ENCODE measurements at regions not wholly inside any gene's neighbourhood (a gene's known extent, or its start where the extent isn't known, plus 50 kb on each side); places are given as distances from the start of the nearest gene placed in this dataset.

DNA sequence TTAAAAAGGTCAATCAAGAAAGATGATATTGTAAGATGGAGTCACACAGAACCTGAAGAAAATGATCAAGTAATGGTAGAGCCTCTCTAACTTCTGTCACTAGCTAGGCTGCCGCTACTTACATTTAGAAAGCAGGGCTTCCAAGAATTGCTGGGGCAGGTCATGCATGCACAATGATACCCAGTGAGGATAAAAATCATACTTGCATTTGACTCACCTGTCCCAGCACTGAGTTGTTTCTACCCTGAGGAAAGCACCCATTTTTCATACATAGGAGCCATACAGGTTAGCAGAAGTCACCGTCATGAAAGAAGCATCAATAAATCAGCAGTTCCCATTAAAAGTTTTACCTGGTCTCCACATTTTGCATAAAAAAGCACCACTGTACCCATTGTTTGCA is 662.3 kb upstream of the FANCL start:
- no peak for DNase-seq (ENCODE audit: low read depth)

DNA sequence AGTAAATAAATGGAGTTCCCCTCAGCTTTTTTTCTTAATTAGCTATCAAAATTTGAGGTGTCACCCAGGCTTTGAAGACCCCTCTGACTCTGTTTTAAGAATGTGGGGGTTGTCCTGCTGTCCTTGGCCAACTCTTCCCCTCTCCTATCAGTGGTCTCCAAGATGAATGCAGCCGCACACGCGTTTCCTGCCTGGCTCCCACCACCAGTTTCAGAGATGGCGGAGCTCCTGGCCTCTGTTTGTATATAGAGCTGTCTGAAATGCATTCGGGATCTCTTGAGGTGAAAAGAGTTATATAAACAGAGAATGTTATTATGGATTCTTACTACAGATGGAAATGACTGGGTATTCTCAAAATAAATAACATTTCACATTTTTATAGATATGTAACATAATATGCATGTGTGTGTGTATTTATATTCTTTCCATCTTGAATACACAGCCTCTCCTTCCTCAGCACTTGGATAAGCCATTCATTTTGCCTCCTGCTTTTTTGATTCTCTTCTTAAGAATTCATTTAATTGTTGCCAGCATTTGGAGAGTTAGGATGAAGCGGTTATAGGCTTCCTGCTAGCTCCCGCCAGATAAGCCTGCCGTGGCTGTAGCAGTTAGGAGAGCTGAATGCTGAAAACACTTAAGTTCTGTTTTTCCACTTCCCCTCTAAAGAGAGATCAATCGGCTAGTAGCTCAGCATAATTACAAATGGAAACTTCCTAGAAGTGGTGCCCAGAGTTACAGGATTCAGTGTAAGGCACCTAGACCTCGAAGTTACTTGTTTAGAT is 659.3 kb upstream of the FANCL start:
- DNase-seq (ENCODE audit: low read depth), result no peak

DNA sequence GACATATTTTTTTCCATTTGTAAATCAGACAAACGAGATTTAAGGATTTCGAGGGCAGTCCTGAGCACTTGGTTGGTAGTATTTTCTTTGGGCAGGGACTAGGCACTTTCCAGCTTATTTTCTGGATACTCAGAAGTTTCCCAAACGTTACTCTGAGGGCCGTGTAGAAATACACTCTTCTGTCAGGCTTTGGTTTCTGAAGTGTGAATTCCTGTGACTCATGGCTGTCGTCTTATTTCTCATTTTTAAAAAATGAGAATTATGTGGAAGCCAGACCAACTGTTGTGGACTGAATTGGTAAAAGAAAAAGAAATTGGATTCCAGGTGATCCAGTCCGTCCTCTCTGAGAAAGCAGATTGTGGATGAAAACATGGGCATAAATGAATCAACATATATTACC is 658.6 kb upstream of the FANCL start:
- no peak for DNase-seq (ENCODE audit: low read depth)

DNA sequence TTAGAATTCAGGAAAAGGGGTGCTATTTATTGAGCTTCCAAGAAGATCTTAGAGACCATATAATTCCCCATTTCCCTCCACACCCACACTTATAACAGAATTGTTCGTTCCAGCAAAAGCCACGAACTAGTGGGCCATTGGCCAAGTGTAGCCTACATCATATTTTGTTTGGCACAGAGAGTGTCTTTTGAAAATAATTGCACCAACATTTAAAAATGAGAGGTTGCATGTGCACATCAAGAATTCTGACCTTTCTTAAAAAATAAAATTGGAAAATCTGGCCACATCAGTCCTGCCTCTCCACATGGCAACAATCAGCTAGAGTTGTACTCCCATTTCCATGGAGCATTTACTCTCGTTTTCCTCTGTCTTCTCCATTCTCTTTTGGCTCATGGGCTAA is 655.5 kb upstream of the FANCL start:
- no peak for DNase-seq (ENCODE audit: low read depth)

DNA sequence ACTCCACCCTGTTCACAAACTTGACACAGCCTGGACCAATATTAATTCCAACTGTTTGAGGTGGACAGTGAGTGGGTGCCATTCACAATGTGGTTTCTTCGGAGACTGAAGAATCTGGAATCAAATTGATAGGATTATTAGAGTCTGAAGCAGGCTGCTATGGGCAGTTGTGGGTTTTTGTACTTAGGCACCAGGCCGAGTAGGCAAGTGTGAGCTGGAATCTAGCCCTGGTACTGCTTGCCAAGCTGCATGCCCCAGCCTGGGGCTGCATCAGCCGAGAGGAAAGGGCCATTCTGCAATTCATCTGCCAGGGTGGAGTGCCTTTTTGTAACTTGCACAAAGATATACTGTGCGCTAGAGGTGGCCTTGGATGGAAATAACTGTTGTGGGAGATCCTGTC is 654.7 kb upstream of the FANCL start:
- no peak for DNase-seq (ENCODE audit: low read depth)

DNA sequence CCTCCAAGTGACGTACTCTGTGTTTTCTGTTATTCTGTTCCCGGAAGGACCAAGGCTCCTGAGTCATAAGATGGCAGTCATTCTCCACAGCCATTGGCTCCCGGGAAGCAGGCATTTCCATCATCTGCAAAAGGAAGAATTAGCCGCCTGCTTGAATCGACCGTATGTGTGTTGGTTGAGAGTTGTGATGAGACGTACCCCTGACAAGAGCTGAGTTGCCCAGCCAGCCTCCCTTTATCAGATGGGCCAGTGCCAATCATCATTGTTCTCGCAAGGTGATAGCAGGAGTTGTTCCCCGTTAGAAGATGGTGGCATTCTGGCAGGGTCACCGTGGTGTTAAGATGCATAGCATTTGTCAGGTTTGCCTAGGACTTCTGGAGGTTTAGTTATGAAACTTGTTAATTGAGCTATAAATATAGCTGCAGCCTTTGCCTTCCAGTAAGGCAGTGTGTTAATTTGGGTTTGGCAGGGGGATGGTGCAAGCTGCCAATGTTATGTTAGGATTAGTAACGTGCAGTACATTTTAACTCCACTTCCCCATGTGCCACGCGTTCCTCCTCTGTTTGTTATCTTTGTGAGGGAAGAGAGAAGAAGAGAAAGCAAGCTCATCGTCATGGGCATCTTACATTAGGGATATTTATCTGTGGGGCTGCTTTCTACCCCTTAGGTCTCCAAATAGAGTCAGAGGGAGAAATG is 652.7 kb upstream of the FANCL start:
- no peak for DNase-seq (ENCODE audit: low read depth)

DNA sequence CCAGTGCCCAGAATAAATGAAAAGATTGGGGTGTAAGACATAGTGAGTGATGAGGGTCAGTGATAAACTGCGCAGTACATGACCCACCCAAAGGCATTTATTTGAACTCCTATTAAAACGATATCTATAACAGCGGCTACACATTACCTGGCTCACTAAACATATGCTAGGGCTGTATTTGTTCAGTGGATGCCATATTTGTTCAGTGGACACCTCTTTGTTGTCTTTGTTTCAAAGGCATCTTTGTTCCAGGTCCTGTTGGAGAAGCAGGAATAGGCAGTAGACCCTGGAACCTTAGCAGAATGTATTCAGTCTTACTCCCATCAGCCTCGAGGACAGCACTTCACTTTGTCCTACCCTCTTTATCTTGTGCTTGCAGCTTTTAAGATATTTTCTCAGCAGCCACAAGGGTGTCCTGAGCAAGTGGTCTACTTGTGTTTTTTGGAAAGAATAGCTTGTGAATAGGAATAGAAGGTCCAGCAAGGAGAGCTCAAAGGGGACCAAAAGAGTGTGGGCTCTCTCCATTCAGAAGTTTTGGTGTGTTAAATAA is 650.8 kb upstream of the FANCL start:
- no peak for DNase-seq (ENCODE audit: low read depth)

DNA sequence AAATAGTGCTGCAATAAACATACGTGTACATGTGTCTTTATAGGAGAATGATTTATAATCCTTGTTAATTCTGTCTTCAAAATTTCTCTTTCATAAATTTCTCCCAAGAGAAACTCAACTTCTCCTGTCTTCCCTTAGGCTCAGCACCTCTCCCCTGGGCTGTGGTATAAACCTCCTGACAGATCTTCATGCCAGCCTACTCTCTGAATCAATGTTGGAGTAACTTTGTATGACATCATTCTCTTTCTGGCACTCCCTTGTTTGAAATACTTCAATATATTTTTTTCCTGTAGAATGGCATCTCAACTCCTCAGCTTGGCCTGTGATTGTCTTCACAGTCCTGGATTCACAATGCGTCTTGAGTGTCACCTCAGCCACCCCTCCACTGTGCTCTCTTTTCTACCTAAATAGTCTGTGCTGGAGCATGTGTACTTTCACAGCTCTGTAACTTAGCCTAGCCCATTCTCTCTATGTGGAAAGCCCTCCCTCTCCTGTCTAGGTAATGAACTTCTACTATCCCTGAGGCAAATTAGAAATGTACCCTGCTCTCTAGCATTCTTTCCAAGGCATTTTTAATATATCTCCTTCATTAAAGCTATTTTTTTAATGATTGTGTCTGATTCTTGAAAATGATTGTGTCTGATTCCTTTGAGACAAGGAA is 649.9 kb upstream of the FANCL start:
- DNase-seq (ENCODE audit: low read depth), result no peak

DNA sequence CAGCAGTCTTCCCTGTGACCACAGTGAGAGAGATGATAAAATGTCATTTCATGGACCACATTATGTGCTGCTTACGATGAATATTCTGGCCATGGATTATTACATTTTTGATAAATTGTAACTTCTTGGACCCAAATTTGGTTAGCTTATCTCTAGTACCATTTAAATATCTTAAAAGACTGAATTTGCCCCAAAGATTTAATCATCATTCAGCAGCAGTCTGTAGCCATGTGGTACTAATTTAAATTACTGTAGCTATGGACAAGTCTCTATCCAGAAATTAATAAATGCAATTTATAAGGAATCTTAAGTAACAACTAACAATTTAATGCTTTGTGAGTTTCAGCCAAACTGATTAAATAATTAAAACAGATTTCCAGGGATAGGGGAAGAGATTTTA is 644.9 kb upstream of the FANCL start:
- DNase-seq (ENCODE audit: low read depth), result no peak

DNA sequence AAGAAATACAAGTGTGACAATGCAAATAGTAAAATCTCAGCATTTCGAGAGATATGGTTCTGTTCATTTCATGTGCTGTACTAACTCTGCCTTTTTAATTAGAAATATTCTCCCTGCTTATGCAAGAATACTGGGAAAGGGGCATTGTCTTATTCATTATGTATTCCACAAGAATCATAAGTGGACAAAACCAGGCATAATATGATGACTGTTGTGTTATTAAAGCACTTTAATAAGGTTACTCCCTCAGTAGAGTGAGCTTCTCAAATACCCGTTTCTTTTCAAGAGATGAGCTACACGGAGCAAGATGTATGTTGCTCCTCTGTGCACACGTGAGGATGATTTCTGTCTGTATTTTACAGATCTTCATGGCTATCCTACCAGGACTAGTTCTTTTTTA is 638.7 kb upstream of the FANCL start:
- no peak for DNase-seq (ENCODE audit: low read depth)

DNA sequence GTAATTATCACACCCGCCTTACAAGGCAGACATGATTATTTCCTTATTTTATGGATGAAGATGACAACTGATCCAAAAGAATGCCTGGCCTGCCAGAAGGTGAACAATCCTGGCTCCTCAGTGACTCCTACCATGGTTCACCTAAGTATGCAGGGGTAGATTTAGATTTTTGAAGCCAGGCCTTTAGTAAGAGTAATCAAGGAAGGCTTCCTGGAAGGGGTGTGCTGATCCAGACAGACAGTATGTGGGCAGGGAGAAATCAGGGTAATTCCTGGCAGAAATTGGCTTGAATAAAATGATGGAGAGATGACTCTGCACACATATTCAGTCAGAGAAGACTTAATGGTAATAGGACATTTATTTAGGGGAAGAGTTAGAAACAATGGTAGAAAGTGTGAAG is 637.7 kb upstream of the FANCL start:
- DNase-seq (ENCODE audit: low read depth), result no peak

DNA sequence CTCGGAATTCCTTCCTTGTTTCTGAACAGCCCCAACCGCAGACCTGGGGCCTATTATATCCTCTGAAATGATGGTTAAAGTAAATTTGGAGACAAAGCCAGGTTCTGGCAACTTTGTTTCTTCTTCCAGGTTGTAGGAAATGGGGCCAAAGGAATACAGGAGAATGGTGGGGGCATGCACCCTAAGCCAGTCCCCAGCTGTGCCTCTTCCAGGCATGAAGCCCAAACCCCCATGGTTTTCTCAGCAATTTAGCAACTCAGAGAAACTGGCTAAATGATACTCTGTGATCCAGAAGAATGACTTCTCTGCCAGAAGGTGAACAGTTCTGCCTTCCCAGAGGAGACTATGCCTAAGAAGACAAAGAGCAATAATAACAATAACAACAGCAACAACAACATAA is 635.0 kb upstream of the FANCL start:
- no peak for DNase-seq (ENCODE audit: low read depth)

DNA sequence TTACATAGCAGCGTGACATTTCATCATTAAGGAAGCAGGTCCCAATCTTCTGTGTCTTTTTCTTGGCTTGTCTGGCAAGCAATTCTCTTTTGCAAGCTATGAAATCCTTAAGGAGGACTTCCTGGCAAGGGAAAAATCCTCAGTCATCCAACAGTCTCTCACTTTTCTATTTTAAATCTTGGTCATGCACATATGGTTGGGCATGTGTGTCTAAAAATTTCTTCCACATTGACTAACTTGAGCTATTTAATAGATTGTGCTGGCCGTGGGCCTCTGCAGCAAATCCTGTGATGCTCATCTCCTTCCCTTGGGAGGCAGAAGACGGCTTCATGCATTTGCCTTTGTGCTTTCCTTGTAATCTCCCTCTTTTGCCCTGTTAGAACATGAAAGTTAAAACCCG is 634.3 kb upstream of the FANCL start:
- DNase-seq (ENCODE audit: low read depth), result no peak

DNA sequence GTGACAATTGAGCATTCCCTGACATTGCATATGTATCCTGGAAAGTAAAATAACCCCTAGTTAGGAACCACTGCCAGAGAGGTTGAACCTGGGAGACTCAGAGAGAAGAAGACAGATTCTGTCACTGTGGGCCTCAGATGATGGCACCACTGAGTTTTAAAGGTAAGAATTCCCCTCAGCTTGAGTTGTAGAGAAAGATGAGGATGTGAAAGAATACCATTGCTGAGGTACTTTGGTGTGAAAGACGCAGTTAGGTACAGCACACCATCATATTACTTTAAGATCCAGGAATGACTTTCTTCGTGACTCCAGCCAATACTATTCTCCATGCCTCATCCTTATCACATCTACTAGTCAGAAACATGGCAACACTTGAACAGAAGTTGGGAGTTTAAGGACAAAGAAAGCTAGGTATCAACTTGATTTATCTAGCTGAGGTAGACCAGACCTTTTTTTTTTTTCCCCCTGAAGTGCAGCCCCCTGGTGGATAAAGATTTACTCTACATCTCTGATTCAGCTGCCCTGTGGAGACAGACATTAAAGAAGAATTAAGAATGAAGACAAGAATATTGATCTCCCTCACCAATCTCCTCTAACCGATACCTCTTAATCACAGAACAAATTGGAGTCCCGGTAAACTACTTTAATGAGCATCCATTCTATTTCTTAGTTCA is 630.5 kb upstream of the FANCL start:
- no peak for DNase-seq (ENCODE audit: low read depth)

DNA sequence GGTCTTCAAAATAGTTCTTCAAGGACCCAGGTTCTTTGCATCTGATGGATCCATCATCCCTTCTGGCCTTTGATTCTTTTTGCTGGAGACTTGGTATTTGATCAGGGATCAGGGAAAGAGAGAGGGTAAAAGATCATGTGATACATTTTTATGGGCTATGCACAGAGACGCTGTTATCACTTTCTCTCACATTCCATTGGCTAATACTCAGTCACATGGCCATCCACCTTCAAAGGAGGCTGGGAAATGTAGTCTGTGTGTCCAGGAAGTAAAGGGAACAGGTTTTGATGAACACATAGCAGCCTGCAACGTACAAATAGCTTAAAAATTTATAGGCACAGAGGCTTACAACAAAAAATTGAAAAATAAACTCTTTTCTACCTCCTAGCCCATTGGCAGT is 629.6 kb upstream of the FANCL start:
- no peak for DNase-seq (ENCODE audit: low read depth)

DNA sequence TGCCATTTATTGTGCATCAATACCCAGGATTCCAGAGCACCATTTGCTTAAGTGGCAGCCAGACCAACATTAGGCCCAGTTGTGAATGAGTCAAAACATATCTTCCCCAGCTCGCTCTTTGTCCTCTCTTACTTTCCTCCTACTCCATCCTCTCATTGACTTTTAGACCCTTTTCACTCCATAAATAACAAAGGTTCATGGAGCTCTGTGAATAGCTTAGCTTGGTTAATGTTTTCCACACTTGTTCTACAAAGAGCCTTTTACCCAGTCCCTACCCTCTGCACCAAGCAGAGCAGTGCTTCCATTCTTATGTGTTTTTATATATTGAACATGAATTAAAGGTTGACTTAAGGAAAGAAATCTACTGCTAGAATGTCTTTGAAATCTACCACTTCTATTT is 625.8 kb upstream of the FANCL start:
- no peak for DNase-seq (ENCODE audit: low read depth)

DNA sequence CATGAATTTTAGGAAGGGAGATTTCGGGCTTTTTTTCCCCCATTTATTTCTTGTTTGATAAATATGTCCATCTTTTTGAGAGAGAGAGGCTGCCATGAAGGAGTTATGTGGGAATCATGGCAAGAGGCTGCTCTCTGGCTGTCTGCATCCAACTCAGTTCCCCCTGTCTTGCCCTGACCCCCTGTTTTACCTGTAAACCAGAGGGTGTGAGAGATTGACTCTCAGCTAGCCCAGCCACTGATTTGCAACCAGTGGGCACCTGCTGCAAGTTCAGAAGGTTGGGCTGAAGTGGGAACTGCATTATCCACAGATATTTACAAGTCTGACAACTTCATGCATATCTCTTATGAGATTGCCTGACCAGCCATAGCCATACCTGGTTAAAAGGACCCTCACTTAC is 625.4 kb upstream of the FANCL start:
- no peak for DNase-seq (ENCODE audit: low read depth)

DNA sequence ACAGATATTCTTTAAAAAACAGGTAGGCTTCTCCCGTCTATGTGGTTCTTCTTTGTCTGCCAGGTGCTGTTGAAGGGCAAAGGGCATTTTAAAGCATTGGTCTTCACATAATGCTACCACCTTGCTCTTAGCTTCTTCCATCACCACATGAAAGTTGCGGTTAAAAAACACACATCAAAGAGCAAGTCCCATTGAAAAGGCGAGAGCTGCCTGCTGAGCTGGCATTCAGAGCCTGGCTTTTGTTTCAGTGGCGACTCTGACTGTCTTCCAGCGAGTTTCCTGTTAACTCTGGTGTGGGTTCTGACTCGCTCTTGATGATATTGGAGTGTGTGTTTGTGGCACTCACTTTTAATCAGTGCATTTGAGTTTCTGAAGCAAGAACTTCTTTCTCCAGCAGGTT is 624.9 kb upstream of the FANCL start:
- DNase-seq (ENCODE audit: low read depth), result no peak

DNA sequence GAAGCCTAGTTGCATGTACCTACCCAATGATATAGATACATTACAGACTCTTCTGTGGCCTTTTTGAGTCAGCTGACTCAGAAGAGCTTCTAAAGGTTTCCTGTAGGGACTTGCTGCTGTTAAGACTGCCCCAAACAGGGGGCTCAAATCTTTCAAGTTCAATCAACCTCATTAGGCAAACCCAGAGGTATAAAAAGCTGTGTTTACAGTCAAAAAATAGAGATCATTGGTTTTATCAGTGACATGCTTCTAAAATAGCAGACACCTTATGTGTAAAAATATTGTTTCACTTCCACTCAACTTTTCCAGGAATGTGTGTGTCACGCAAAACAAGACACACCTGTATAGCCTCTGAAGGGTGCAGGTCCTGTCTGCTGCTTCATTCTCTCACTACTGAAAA is 624.3 kb upstream of the FANCL start:
- DNase-seq (ENCODE audit: low read depth), result no peak

DNA sequence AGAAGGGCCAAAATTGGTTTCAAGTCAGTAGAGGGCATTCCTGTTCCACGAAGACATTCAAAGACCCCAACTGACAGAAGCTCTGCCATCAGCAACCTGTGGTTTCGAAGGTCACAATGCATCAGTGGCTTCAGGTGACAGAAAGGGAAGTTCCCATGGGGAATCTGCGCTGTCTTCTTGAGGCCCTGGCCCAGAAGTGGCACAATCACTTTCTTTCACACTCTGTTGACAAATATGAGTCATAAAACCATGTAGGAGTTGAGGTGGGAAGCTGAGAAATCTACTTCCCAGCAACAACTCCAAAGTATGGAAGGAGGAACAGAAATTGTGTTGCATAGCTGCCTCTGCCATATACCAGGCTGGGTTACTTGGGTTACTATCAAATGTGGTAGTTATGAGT is 621.1 kb upstream of the FANCL start:
- DNase-seq (ENCODE audit: low read depth), result no peak

DNA sequence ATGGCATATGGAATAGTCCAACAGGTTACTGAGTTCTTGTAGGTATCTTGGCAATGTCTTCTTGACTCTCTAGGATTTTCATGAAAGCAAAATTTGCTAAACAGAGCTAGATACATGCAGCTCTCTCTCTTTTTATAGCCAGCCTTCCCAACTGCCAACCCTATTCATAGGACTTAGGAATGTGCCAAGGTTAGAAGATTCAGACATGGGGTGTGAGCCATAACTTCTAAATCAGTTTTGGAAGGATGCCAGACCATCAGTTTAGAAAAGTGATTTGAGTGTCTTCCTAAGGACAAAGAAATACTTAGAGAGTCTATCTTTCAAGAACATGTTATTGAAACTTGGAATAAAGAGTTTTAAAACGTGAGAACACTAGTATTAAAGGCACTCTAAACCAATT is 619.5 kb upstream of the FANCL start:
- DNase-seq (ENCODE audit: low read depth), result no peak

DNA sequence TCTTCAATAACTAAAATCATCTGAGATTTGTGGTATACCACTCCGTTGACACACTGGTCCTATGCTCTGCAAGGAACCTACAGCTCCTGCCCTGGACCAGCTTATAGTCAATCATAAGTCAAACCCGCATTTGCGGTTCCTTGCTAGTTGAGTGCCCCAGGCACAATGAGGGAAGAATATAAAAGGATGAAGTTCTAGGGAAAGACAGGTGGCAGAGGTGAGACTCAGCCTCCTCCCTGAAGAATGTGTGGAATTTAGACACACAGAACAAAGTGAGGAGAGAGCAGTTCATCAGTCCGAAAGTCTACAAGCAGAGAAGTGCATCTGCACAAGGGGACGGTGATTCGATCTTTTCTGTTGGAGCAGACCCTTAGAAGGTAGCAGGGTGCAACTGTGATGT is 615.0 kb upstream of the FANCL start:
- no peak for DNase-seq (ENCODE audit: low read depth)

DNA sequence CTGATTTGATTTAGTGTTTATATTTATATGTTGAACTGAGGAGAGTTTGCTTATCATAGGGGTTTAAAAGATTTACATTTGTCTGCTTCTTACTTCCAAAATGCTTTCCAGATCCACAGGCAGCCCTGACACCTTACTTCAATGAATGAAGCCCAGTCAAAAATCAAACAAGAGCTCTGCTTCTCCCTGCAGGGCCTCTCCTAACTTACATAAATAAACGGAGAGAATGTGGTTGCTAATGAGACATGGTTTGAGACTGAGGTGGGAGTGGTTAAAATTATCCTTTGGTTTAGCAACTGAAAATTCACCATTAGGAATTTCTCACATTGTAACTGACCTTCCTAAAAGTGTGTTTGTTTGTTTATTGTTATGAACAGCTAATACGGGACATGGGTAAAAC is 612.3 kb upstream of the FANCL start:
- DNase-seq (ENCODE audit: low read depth), result no peak

Data from GM04504 (cell line).